H9 (cell line): ENCODE measurements at regions not wholly inside any gene's neighbourhood (a gene's known extent, or its start where the extent isn't known, plus 50 kb on each side); places are given as distances from the start of the nearest gene placed in this dataset.

Experiments used
- DNase-seq: peaks from one replicate; pipeline ENCODE4 v3.0.0-alpha.2; 2017
- H2AFZ ChIP-seq: one replicate; pipeline ENCODE4 v1.6.1; 2013; ENCODE audit warnings: mild to moderate bottlenecking, low read length, control low read depth, moderate library complexity
- H2AK5ac ChIP-seq: 2 replicates; pipeline ENCODE4 v1.6.1; 2013; ENCODE audit warnings: low read length, control low read depth, mixed read lengths; ENCODE audit not compliant: insufficient read length
- H2BK120ac ChIP-seq: one replicate; pipeline ENCODE4 v1.6.1; 2013; ENCODE audit warnings: low read depth, mild to moderate bottlenecking, low read length, control low read depth, inconsistent platforms; ENCODE audit not compliant: poor library complexity, severe bottlenecking
- H2BK12ac ChIP-seq: 2 replicates; pipeline ENCODE4 v1.6.1; 2013; ENCODE audit warnings: low read length, control low read depth, mixed read lengths, low read depth; ENCODE audit not compliant: insufficient read length
- H2BK15ac ChIP-seq: 2 replicates; pipeline ENCODE4 v1.6.1; 2013; ENCODE audit warnings: low read depth, low read length, control low read depth
- H2BK20ac ChIP-seq: one replicate; pipeline ENCODE4 v1.6.1; 2013; ENCODE audit warnings: low read depth, mild to moderate bottlenecking, low read length, control low read depth, inconsistent platforms; ENCODE audit not compliant: poor library complexity, severe bottlenecking
- H2BK5ac ChIP-seq: 2 replicates; pipeline ENCODE4 v1.6.1; 2013; ENCODE audit warnings: low read length, control low read depth, mixed read lengths; ENCODE audit not compliant: insufficient read length
- H3K14ac ChIP-seq: 2 replicates; pipeline ENCODE4 v1.6.1; 2013; ENCODE audit warnings: low read length, control low read depth; ENCODE audit not compliant: insufficient read depth
- H3K18ac ChIP-seq: 2 replicates; pipeline ENCODE4 v1.6.1; 2013; ENCODE audit warnings: low read depth, mild to moderate bottlenecking, mixed read lengths, low read length, control low read depth; ENCODE audit not compliant: insufficient read length
- H3K23ac ChIP-seq: 2 replicates; pipeline ENCODE4 v1.6.1; 2013; ENCODE audit warnings: low read length, control low read depth, mixed read lengths, low read depth; ENCODE audit not compliant: insufficient read length
- H3K23me2 ChIP-seq: 2 replicates; pipeline ENCODE4 v1.6.1; 2013; ENCODE audit warnings: low read depth, mild to moderate bottlenecking, mixed read lengths, low read length, control low read depth; ENCODE audit not compliant: insufficient read length, poor library complexity, severe bottlenecking
- H3K27ac ChIP-seq: 2 replicates; pipeline ENCODE4 v1.5.1; 2013; ENCODE audit warnings: low read length, control low read depth, mixed read lengths, low read depth; ENCODE audit not compliant: insufficient read length
- H3K27me3 ChIP-seq: 2 replicates; pipeline ENCODE4 v1.6.1; 2013; ENCODE audit warnings: low read length, control low read depth, inconsistent platforms; ENCODE audit not compliant: insufficient read depth
- H3K4ac ChIP-seq: 2 replicates; pipeline ENCODE4 v1.6.1; 2013; ENCODE audit warnings: low read depth, mild to moderate bottlenecking, control low read depth, inconsistent platforms, low read length, moderate library complexity
- H3K4me1 ChIP-seq: 2 replicates; pipeline ENCODE4 v1.6.1; 2013; ENCODE audit warnings: low read length, control low read depth, inconsistent platforms; ENCODE audit not compliant: insufficient read depth
- H3K4me2 ChIP-seq: 2 replicates; pipeline ENCODE4 v1.6.1; 2013; ENCODE audit warnings: low read length, control low read depth, mixed read lengths; ENCODE audit not compliant: insufficient read length, insufficient read depth
- H3K56ac ChIP-seq: 2 replicates; pipeline ENCODE4 v1.6.1; 2013; ENCODE audit warnings: low read depth, mild to moderate bottlenecking, mixed read lengths, low read length, control low read depth; ENCODE audit not compliant: insufficient read length
- H3K79me1 ChIP-seq: 2 replicates; pipeline ENCODE4 v1.6.1; 2013; ENCODE audit warnings: low read depth, mild to moderate bottlenecking, moderate library complexity, low read length, control low read depth, inconsistent platforms; ENCODE audit not compliant: insufficient read depth, poor library complexity, severe bottlenecking
- H3K79me2 ChIP-seq: 2 replicates; pipeline ENCODE4 v1.6.1; 2013; ENCODE audit warnings: low read length, control low read depth, inconsistent platforms; ENCODE audit not compliant: insufficient read depth
- H3K9ac ChIP-seq: 2 replicates; pipeline ENCODE4 v1.6.1; 2013; ENCODE audit warnings: low read length, control low read depth, mixed read lengths; ENCODE audit not compliant: insufficient read length; ENCODE audit errors: extremely low read depth
- H3K9me3 ChIP-seq: one replicate; pipeline ENCODE4 v1.6.1; 2013; ENCODE audit warnings: low read depth, low read length, inconsistent platforms; ENCODE audit not compliant: control insufficient read depth
- H3T11ph ChIP-seq: one replicate; pipeline ENCODE4 v1.6.1; 2013; ENCODE audit warnings: mild to moderate bottlenecking, low read length, control low read depth, inconsistent platforms
- H4K20me1 ChIP-seq: one replicate; pipeline ENCODE4 v1.6.1; 2013; ENCODE audit not compliant: control insufficient read depth, insufficient read length, insufficient read depth
- H4K5ac ChIP-seq: 2 replicates; pipeline ENCODE4 v1.6.1; 2013; ENCODE audit warnings: low read depth, mild to moderate bottlenecking, mixed read lengths, low read length, control low read depth; ENCODE audit not compliant: insufficient read length
- H4K8ac ChIP-seq: replicated peaks from 2 replicates; pipeline ENCODE4 v1.6.1; 2013; ENCODE audit warnings: low read length, control low read depth, mixed read lengths, low read depth; ENCODE audit not compliant: insufficient read length
- H4K91ac ChIP-seq: 2 replicates; pipeline ENCODE4 v1.6.1; 2013; ENCODE audit warnings: low read depth, mild to moderate bottlenecking, moderate library complexity, mixed read lengths, low read length, control low read depth; ENCODE audit not compliant: insufficient read length
- H3K27ac Mint-ChIP-seq, 3 experiments: 2 replicates in 2 of 3; 3 replicates in 1 of 3; pipeline ENCODE4 v1.8.0; 2020 to 2021; ENCODE audit warnings: mixed read lengths in 3 of 3, mild to moderate bottlenecking in 1 of 3, moderate library complexity in 1 of 3
- H3K27me3 Mint-ChIP-seq: 2 replicates; pipeline ENCODE4 v1.8.0; 2021; ENCODE audit warnings: low read depth, mild to moderate bottlenecking, moderate library complexity, mixed read lengths
- H3K36me3 Mint-ChIP-seq, 3 experiments: 2 replicates in 2 of 3; 3 replicates in 1 of 3; pipeline ENCODE4 v1.8.0; 2020 to 2021; ENCODE audit warnings: low read depth in 3 of 3, mixed read lengths in 3 of 3; ENCODE audit not compliant: insufficient read depth in 1 of 3
- H3K4me1 Mint-ChIP-seq, 2 experiments: 2 replicates each; pipeline ENCODE4 v1.8.0; 2020; ENCODE audit warnings: mixed read lengths in 2 of 2
- H3K4me3 Mint-ChIP-seq, 2 experiments: 2 replicates in 1 of 2; 3 replicates in 1 of 2; pipeline ENCODE4 v1.8.0; 2020 to 2021; ENCODE audit warnings: mild to moderate bottlenecking in 2 of 2, mixed read lengths in 2 of 2, moderate library complexity in 1 of 2
- H3K9me3 Mint-ChIP-seq, 2 experiments: 2 replicates in 1 of 2; 3 replicates in 1 of 2; pipeline ENCODE4 v1.8.0; 2020; ENCODE audit warnings: mild to moderate bottlenecking in 2 of 2, mixed read lengths in 2 of 2, moderate library complexity in 1 of 2
- CTCF ChIP-seq: fragments of 200-600 bp; sonication (generic); conservative IDR thresholded peaks from 3 replicates; pipeline ENCODE4 v1.8.0; 2021; ENCODE audit warnings: antibody characterized with exemption, mild to moderate bottlenecking
- WGBS: extraction: QIAGEN DNeasy Blood & Tissue Kit; methylation state at CpG from one replicate; pipeline ENCODE4 v1.1.7; 2013; ENCODE audit warnings: missing lambda C conversion rate, low lambda C conversion rate, mixed read lengths; ENCODE audit not compliant: insufficient read length; ENCODE audit errors: extremely low coverage; 5-methylcytosine and 5-hydroxymethylcytosine counted together

- H2BK120ac ChIP-seq = no peak overlapping the region
- no peak overlapping the region for H2BK15ac ChIP-seq
- no peaks in the 10 kb centered on the region for H3K23me2 ChIP-seq
- H3K79me1 ChIP-seq = no peaks in the 10 kb centered on the region
- H3K4me3 Mint-ChIP-seq = no peak overlapping the region
- no peak overlapping the region for H3K56ac ChIP-seq
- TF ChIP-seq CTCF = no peak
- no peaks in the 10 kb centered on the region for H4K20me1 ChIP-seq
- no peak overlapping the region for H4K5ac ChIP-seq
- H3K4me1 ChIP-seq = 0 out of 2 replicates have a peak, but pooled peaks cover 5% of the 10 kb centered on the region
- H2AFZ ChIP-seq = no peak overlapping the region
- peaks cover 14% of the 10 kb centered on the region in 2 experiments for H3K4me1 Mint-ChIP-seq
- no peak overlapping the region for H3K23ac ChIP-seq
- H3T11ph ChIP-seq = no peak overlapping the region
- no peak overlapping the region for H3K4me2 ChIP-seq
- no peaks in the 10 kb centered on the region for H3K27me3 Mint-ChIP-seq
- H4K8ac ChIP-seq = no peak overlapping the region
- H3K9ac ChIP-seq = no peak overlapping the region
- no peak overlapping the region for H2BK12ac ChIP-seq
- no peaks in the 10 kb centered on the region for H3K9me3 Mint-ChIP-seq
- no peak overlapping the region for H3K14ac ChIP-seq
- no peaks in the 10 kb centered on the region for H3K9me3 ChIP-seq
- H2BK20ac ChIP-seq = no peak overlapping the region
- H3K18ac ChIP-seq = no peak overlapping the region
- no peak overlapping the region for H4K91ac ChIP-seq
- H3K27ac Mint-ChIP-seq = no peak overlapping the region
- no CpG with 5 or more reads among the region's 8 CpGs for WGBS
- H3K27ac ChIP-seq = no peak overlapping the region
- no peak for DNase-seq
- no peaks in the 10 kb centered on the region for H3K79me2 ChIP-seq
- no peak overlapping the region for H2BK5ac ChIP-seq
- no peak overlapping the region for H2AK5ac ChIP-seq
- H3K36me3 Mint-ChIP-seq = peaks cover 0 to 2% (median 0%) of the 10 kb centered on the region in 3 experiments; a peak in 1 of 7 replicates
- no peak overlapping the region for H3K4ac ChIP-seq
- H3K27me3 ChIP-seq = no peaks in the 10 kb centered on the region
These were observed 58.7 kb upstream of the TNRC6B start for GRCh38 chr22:40118979-40119378.
